ENCODE measurements at regions not wholly inside any gene's neighbourhood (a gene's known extent, or its start where the extent isn't known, plus 50 kb on each side); places are given as distances from the start of the nearest gene placed in this dataset.
"Not testable (repeated sequence)": the region's sequence is repeated elsewhere in the genome, so short reads cannot be mapped to it uniquely, and the experiment has no call there.

DNA sequence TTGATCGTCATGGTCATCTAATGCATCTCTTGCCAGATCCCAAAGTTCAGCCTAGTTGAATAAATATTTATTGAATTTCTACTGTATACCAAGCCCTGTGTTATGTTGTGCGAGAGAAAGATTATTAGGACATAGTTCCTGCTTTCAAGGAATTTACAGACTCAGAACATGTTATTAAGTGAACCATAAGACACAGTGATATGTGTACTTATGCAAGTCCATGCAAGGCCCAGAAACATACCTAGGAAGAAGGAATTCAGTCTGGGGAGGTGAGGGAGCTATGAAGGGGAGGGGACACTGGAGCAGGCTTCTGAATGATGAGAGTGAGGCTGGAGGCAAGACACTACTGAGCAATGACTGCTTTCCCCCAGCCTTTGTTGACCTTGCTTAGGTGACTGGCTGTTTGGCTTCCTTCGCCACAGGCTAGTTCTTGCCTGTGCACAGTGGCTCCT lies 81.4 kb downstream of the ACAA2 start:
- Mint-ChIP-seq H3K9me3 (no peaks in the 10 kb centered on the region), H3K27me3 (peaks cover 22% of the 10 kb centered on the region), H3K27ac (no peak overlapping the region), H3K4me3 (no peak overlapping the region), H3K4me1 (no peaks in the 10 kb centered on the region), H3K36me3 (ENCODE audit: low read depth) (no peaks in the 10 kb centered on the region)
- intact Hi-C loops (cut with micrococcal nuclease) = loop anchor here (5.0 kb wide), 1 partner anchor 125 kb away; no protein-coding TSS in a partner anchor
- no peak for DNase-seq

DNA sequence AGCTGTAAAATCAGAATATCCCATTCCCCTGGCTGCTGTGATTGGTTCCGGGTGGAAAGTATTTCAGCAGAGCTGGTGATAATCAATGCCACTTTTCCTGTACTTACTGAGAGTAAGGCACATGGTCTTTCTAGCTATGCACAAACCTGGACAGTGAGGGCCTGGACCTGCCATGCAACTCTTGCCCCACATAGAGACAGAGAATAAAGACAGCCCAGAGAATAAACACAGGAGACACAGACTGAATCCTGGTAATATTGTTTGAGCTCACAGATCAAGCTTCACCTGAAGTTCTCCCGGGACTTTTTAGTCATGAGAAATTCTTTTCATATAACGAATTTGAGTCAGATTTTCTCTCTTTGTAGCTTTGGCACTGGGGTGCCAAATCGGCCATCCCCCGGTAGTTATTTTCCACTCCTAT lies 81.9 kb downstream of the ACAA2 start:
- Mint-ChIP-seq H3K27me3 (peaks cover 17% of the 10 kb centered on the region), H3K36me3 (ENCODE audit: low read depth) (no peaks in the 10 kb centered on the region), H3K9me3 (no peaks in the 10 kb centered on the region), H3K27ac (no peak overlapping the region), H3K4me1 (no peaks in the 10 kb centered on the region), H3K4me3 (no peak overlapping the region)
- intact Hi-C loops (cut with micrococcal nuclease) = loop anchor here (5.0 kb wide), 1 partner anchor 126 kb away; no protein-coding TSS in a partner anchor
- DNase-seq = no peak

DNA sequence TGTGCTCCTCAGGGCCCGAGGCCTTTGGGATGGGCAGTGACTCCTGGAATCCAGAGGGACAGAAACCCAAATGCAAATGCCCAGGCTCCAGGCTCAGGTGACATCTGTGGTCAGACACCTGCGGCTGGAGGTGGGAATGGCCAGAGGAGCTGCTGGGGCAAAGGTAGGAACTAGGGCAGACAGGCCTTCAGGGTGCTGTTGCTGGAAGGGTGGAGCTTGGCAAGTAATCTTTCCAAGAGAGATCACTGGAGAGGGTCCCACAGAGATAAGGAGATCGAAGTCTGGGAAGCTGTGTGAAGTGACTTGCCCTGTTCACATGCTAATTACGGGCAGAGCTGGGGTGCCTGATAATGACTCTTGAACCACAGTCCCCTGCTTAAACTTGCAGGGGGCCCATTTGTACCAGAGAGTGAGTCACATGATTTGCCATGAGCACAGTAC lies 82.4 kb downstream of the ACAA2 start:
- peaks cover 14% of the 10 kb centered on the region for H3K27me3 Mint-ChIP-seq
- no peaks in the 10 kb centered on the region for H3K36me3 Mint-ChIP-seq (ENCODE audit: low read depth)
- no peaks in the 10 kb centered on the region for H3K9me3 Mint-ChIP-seq
- DNase-seq = no peak
- no peak overlapping the region for H3K4me3 Mint-ChIP-seq
- intact Hi-C loops (cut with micrococcal nuclease) = loop anchor here (5.0 kb wide), 1 partner anchor 126 kb away; no protein-coding TSS in a partner anchor
- H3K4me1 Mint-ChIP-seq = no peaks in the 10 kb centered on the region
- H3K27ac Mint-ChIP-seq = no peak overlapping the region

DNA sequence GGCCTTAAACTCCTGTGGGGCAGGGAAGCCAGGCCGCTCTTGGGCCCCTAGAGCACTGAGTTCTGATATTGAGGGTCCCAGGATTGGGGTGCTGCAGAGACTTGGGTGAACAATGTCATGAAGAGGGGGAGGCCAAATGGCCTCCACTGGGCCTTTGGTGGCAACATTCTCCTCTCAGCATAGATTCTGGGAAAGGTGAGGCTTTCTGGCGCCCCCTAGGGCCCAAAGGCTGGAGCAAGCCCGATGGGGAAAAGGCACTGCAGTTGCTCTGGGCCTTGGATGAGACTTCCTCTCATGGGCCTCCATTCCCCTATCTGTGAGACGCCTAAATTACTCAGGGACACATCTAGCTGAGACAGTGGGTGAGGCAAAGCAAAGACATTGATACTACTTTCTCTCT lies 84.8 kb downstream of the ACAA2 start:
- Mint-ChIP-seq H3K36me3 (ENCODE audit: low read depth) (no peaks in the 10 kb centered on the region), H3K27me3 (peaks cover 13% of the 10 kb centered on the region), H3K9me3 (no peaks in the 10 kb centered on the region), H3K4me3 (no peak overlapping the region), H3K27ac (no peak overlapping the region), H3K4me1 (peaks cover 6% of the 10 kb centered on the region)
- intact Hi-C loops (cut with micrococcal nuclease) = loop anchor here (10.0 kb wide), 2 partner anchors 56 to 164 kb away; partner anchors contain the start of gene LIPG
- DNase-seq = peak; percentile 81

DNA sequence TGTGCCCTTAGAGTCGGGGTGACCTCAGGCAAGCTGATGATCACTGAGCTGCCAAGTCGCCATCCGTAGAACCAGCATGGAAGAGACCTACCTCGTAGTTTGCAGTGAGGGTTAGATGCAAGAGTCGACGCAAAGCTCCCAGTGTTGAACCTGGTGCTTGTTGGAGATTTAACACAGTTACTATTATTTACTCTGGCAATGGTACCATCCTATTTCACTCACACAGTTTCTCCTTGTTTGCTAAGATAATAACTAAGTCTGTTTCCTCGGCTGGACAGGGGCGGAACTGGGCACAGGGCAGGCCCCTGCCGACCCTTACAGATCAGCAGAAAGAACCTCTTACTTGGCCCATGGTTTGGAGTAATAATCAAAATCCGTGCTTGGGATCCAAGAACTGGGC lies 85.5 kb downstream of the ACAA2 start:
- H3K4me3 Mint-ChIP-seq = no peak overlapping the region
- intact Hi-C loops (cut with micrococcal nuclease) = loop anchor here (10.0 kb wide), 2 partner anchors 57 to 163 kb away; partner anchors contain the start of gene LIPG
- peaks cover 16% of the 10 kb centered on the region for H3K27me3 Mint-ChIP-seq
- no peaks in the 10 kb centered on the region for H3K36me3 Mint-ChIP-seq (ENCODE audit: low read depth)
- no peaks in the 10 kb centered on the region for H3K9me3 Mint-ChIP-seq
- no peak for DNase-seq
- H3K27ac Mint-ChIP-seq = no peak overlapping the region
- H3K4me1 Mint-ChIP-seq = peaks cover 10% of the 10 kb centered on the region

DNA sequence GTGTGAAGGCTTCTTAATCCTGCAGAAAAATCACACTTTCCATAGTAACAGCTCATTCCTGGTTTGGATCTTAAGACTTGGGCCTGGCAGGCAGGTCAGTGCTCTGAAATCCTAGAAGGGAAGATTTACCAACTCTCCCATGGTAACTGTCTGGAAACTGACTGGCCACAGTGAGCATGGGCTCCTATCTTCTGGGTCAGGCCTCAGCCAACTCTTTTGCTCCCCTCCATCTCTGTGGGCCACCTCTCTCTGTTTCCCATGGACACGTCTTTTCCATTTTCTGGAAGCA lies 86.7 kb downstream of the ACAA2 start:
- Mint-ChIP-seq H3K4me3 (no peak overlapping the region), H3K4me1 (peaks cover 10% of the 10 kb centered on the region), H3K36me3 (ENCODE audit: low read depth) (no peaks in the 10 kb centered on the region), H3K27me3 (peaks cover 24% of the 10 kb centered on the region), H3K9me3 (no peaks in the 10 kb centered on the region), H3K27ac (no peak overlapping the region)
- DNase-seq = no peak
- intact Hi-C loops (cut with micrococcal nuclease) = loop anchor here (10.0 kb wide), 2 partner anchors 58 to 162 kb away; partner anchors contain the start of gene LIPG

DNA sequence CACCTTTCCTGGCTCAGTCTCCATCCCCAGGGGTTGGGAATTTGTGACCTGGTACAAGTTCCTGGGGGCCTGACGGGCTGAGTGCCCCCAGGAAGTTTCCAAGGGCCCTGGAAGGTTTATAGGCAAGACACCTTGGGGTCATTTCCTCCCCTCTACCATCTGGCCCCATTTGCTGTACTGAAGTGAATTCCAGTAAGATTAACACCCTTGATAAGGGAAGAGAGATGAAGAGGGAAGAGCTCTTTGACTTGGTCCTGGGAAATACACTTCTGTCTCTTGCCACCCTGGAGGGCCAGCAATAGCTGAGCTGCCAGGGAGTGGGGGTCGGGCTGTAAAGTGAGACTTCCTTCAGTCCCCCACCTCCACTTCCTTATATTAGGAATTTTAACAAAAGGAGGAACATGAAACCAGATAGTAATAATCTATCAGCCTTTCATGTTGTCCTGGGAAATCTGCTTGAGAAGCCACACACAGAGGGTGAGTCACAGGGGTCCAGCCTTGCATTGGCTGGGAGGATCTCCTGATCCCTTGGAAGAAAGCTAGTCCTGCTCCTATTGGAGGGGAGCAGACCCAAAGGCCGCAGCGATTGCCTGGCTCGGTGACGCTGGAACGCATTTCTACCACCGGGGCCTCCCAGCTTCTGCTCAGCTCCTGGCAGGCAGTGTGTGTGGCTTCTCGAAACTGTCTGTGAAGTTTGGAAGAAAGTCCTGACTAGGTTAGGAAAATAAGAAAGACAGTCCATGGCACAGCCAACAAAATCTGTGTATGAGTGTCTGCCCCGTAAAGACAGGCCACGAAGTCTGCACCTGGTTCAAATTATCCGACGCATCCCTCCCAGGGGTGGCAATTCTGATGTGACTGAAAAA lies 87.3 kb downstream of the ACAA2 start:
- Mint-ChIP-seq H3K4me1 (peaks cover 10% of the 10 kb centered on the region), H3K4me3 (no peak overlapping the region), H3K27me3 (peaks cover 27% of the 10 kb centered on the region), H3K9me3 (no peaks in the 10 kb centered on the region), H3K36me3 (ENCODE audit: low read depth) (no peaks in the 10 kb centered on the region), H3K27ac (no peak overlapping the region)
- DNase-seq = no peak
- intact Hi-C loops (cut with micrococcal nuclease) = loop anchor here (10.0 kb wide), 2 partner anchors 59 to 161 kb away; partner anchors contain the start of gene LIPG

DNA sequence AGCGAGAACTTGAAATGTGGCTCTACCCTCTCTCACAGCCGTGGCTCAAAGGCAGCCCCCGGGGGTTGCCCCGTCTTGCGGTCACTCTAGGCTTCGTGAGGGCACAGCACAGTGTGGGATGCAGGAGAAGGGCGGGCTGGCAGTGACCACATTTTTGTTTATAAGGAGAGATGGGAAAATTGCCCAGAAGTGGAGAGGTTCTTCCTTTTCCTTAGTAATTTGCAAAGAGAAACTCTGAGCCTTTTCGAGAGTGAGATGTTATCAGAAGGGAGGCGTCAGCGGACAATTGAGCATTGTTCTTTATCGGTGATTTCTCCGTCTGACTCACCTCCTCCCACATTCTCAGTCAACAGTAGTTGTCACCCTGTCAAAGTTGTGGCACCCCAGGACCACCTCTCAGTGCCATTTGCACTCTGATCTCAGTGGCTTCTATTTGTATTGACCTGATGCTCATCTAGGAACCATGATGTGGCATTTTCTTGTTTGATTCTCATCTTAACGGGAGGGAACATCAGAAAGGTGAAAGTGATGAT lies 89.6 kb downstream of the ACAA2 start:
- peaks cover 10% of the 10 kb centered on the region for H3K4me1 Mint-ChIP-seq
- H3K4me3 Mint-ChIP-seq = peak overlapping the region; percentile 43
- DNase-seq = no peak
- intact Hi-C loops (cut with micrococcal nuclease) = loop anchor here (10.0 kb wide), 2 partner anchors 61 to 159 kb away; partner anchors contain the start of gene LIPG
- H3K9me3 Mint-ChIP-seq = no peaks in the 10 kb centered on the region
- no peaks in the 10 kb centered on the region for H3K36me3 Mint-ChIP-seq (ENCODE audit: low read depth)
- peak overlapping the region; percentile 34 for H3K27ac Mint-ChIP-seq
- H3K27me3 Mint-ChIP-seq = peaks cover 28% of the 10 kb centered on the region

DNA sequence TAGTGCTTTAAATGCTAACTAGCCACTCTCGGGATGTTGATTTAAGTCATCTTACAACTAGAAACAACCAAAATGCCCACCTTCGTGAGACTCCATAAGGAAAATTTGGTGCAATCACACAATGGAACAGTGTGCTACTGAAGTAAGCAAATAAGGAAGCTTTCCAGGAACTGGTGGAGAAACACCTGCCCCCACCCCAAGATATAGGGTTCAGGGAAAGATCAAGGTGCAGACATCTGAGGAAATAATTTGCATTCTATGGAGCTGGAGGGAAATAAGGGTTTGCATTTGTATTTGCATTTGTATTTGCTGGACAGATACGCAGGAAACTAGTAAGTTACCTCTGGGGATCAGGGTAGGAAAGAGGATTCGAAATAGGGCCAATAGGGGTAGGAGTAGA lies 90.9 kb downstream of the ACAA2 start:
- intact Hi-C loops (cut with micrococcal nuclease) = loop anchor here (10.0 kb wide), 2 partner anchors 62 to 158 kb away; partner anchors contain the start of gene LIPG
- Mint-ChIP-seq H3K4me1 (peaks cover 10% of the 10 kb centered on the region), H3K27me3 (peaks cover 35% of the 10 kb centered on the region)

DNA sequence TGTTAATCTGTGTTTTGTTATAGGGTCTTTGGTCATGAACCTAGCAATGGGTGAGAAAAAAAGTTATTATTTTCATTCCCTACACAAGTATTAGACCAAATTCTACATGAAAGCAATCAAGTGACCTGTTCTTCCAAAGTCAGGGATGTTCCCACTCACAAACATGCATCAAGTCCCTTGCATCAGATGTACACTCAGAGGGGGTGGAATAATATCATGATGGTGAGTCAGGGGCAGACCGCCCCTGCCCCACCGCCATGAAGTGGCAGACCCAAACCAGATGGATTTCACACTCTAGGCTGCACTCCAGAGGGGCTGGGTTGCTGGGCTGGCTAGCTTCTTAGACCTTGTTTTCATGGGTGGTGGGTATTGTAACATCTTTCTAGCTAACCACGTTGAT lies 91.4 kb downstream of the ACAA2 start:
- no peaks in the 10 kb centered on the region for H3K9me3 Mint-ChIP-seq
- DNase-seq = no peak
- no peak overlapping the region for H3K27ac Mint-ChIP-seq
- H3K4me1 Mint-ChIP-seq = peaks cover 10% of the 10 kb centered on the region
- intact Hi-C loops (cut with micrococcal nuclease) = loop anchor here (10.0 kb wide), 2 partner anchors 63 to 157 kb away; partner anchors contain the start of gene LIPG
- no peak overlapping the region for H3K4me3 Mint-ChIP-seq
- H3K27me3 Mint-ChIP-seq = peaks cover 35% of the 10 kb centered on the region
- no peaks in the 10 kb centered on the region for H3K36me3 Mint-ChIP-seq (ENCODE audit: low read depth)

More for the DNA sequence above, 90.9 kb downstream of the ACAA2 start:
- no peaks in the 10 kb centered on the region for H3K36me3 Mint-ChIP-seq (ENCODE audit: low read depth)
- no peak overlapping the region for H3K4me3 Mint-ChIP-seq
- no peaks in the 10 kb centered on the region for H3K9me3 Mint-ChIP-seq
- no peak overlapping the region for H3K27ac Mint-ChIP-seq
- no peak for DNase-seq

DNA sequence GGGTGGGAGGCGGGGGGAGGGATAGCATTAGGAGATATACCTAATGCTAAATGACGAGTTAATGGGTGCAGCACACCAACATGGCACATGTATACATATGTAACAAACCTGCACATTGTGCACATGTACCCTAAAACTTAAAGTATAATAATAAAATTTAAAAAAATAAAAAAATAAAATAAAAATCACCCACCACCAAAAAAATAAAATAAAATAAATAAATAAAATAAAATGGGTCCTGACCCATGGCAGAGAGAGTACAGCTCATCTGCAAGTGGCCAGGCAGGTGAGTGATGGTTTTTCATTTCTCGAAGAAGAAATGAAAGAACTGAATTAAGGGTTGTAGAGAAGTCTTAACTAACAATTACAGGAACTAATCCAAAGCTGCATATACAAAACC lies 92.4 kb downstream of the ACAA2 start:
- H3K27ac Mint-ChIP-seq; H3K4me3 Mint-ChIP-seq; H3K4me1 Mint-ChIP-seq; H3K36me3 Mint-ChIP-seq (ENCODE audit: low read depth); H3K9me3 Mint-ChIP-seq; DNase-seq: not testable (repeated sequence)
- intact Hi-C loops (cut with micrococcal nuclease) = loop anchor here (10.0 kb wide), 2 partner anchors 64 to 156 kb away; partner anchors contain the start of gene LIPG
- peaks cover 35% of the 10 kb centered on the region for H3K27me3 Mint-ChIP-seq

DNA sequence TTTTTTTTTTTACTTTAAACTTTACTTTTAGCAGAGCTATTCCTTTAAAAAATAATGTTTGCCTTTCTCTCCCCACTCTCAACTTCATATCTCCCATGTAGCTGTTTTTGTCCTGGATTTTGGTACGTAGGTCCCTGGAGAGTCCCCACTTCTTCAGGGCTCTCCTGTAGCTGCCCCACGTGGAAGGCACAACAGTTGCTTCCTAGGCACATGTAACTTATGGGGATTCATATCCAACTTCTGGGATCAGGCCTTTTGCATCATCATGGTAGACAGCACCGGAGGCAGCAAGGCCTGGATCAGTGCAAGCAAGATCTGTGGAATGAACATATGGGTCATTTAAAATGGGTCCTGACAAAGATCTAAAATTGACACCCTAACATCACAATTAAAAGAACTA lies 95.7 kb downstream of the ACAA2 start:
- no peak overlapping the region for H3K4me3 Mint-ChIP-seq
- H3K9me3 Mint-ChIP-seq = peaks cover 6% of the 10 kb centered on the region
- no peak for DNase-seq
- intact Hi-C loops (cut with micrococcal nuclease) = no loop called here
- peaks cover 42% of the 10 kb centered on the region for H3K27me3 Mint-ChIP-seq
- no peak overlapping the region for H3K27ac Mint-ChIP-seq
- H3K36me3 Mint-ChIP-seq (ENCODE audit: low read depth) = no peaks in the 10 kb centered on the region
- H3K4me1 Mint-ChIP-seq = no peaks in the 10 kb centered on the region

DNA sequence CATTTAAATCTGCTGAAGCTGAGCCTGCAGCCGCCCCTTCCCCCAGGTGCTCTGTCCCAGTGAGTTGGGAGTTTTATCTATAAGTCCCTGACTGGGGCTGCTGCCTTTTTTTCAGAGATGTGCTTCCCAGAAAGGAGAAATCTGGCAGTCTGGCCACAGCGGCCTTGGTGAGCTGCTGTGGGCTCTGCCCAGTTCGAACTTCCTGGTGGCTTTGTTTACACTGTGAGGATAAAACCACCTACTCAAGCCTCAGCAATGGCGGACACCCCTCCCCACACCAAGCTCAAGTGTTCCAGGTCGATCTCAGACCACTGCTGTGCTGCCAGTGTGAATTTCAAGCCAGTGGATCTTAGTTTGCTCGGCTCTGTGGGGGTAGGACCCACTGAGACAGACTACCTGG lies 97.3 kb downstream of the ACAA2 start:
- DNase-seq = no peak
- intact Hi-C loops (cut with micrococcal nuclease) = no loop called here
- H3K36me3 Mint-ChIP-seq (ENCODE audit: low read depth) = no peaks in the 10 kb centered on the region
- H3K27ac Mint-ChIP-seq = no peak overlapping the region
- peaks cover 6% of the 10 kb centered on the region for H3K9me3 Mint-ChIP-seq
- H3K4me1 Mint-ChIP-seq = no peaks in the 10 kb centered on the region
- H3K4me3 Mint-ChIP-seq = no peak overlapping the region
- peaks cover 41% of the 10 kb centered on the region for H3K27me3 Mint-ChIP-seq

DNA sequence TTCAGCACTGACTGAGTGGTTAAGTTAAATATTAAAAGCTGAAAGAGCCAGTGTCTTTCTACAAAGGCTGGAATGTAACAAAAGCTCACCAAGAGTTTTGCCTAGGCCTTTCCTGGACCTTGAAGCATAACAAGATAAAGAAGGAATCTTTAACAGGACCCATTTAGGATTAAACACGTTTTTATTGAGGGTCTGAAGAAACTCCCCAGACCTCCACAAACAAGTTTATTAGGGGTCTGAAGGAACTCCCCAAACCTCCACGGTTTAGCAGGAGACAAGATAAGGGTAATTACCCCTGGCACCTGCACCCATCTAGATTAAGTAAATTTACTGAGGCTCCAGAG lies 104.0 kb downstream of the ACAA2 start:
- Mint-ChIP-seq H3K27me3 (peaks cover 29% of the 10 kb centered on the region), H3K27ac (no peak overlapping the region), H3K9me3 (no peaks in the 10 kb centered on the region), H3K4me1 (no peaks in the 10 kb centered on the region), H3K4me3 (no peak overlapping the region), H3K36me3 (ENCODE audit: low read depth) (no peaks in the 10 kb centered on the region)
- DNase-seq = no peak
- intact Hi-C loops (cut with micrococcal nuclease) = no loop called here
